Right kidney (tissue), 1 donor: ENCODE measurements at regions not wholly inside any gene's neighbourhood (a gene's known extent, or its start where the extent isn't known, plus 50 kb on each side); places are given as distances from the start of the nearest gene placed in this dataset.
A peak's percentile ranks its signal among the peaks of the same experiment; 100 is the strongest.

Source experiments
- DNase-seq: peaks from one replicate; pipeline ENCODE4 v3.0.0-alpha.2; 2016

GRCh38 chr12:92089559-92089958 lies 56.1 kb downstream of the BTG1 start:
- no peak for DNase-seq

- no peak for DNase-seq
These were observed 56.8 kb downstream of the BTG1 start for GRCh38 chr12:92088805-92089204.

- DNase-seq = no peak
These were observed 60.0 kb downstream of the BTG1 start for GRCh38 chr12:92085736-92086040.

GRCh38 chr12:92085040-92085735 lies 60.5 kb downstream of the BTG1 start:
- no peak for DNase-seq

GRCh38 chr12:92080911-92081285 lies 64.7 kb downstream of the BTG1 start:
- DNase-seq = no peak

GRCh38 chr12:92079054-92079385 lies 66.6 kb downstream of the BTG1 start:
- DNase-seq = no peak

- DNase-seq = no peak
These were observed 67.2 kb downstream of the BTG1 start for GRCh38 chr12:92078167-92079053.

GRCh38 chr12:92077530-92077929 lies 68.1 kb downstream of the BTG1 start:
- no peak for DNase-seq

- DNase-seq = no peak
These were observed 69.5 kb downstream of the BTG1 start for GRCh38 chr12:92076101-92076500.

GRCh38 chr12:92075425-92075914 lies 70.2 kb downstream of the BTG1 start:
- DNase-seq = no peak

GRCh38 chr12:92074889-92075288 lies 70.8 kb downstream of the BTG1 start:
- no peak for DNase-seq

- no peak for DNase-seq
These were observed 72.6 kb downstream of the BTG1 start for GRCh38 chr12:92073094-92073493.

- DNase-seq = no peak
These were observed 73.5 kb downstream of the BTG1 start for GRCh38 chr12:92072112-92072511.

GRCh38 chr12:92070864-92071445 lies 74.7 kb downstream of the BTG1 start:
- no peak for DNase-seq

GRCh38 chr12:92070054-92070863 lies 75.4 kb downstream of the BTG1 start:
- DNase-seq = peak; percentile 32

GRCh38 chr12:92068459-92068858 lies 77.2 kb downstream of the BTG1 start:
- DNase-seq = no peak

- DNase-seq = no peak
These were observed 80.0 kb downstream of the BTG1 start for GRCh38 chr12:92065639-92066038.

- no peak for DNase-seq
These were observed 80.6 kb downstream of the BTG1 start for GRCh38 chr12:92065018-92065499.

- DNase-seq = no peak
These were observed 81.2 kb downstream of the BTG1 start for GRCh38 chr12:92064422-92064821.

- no peak for DNase-seq
These were observed 82.0 kb downstream of the BTG1 start for GRCh38 chr12:92063641-92064040.

- no peak for DNase-seq
These were observed 82.8 kb downstream of the BTG1 start for GRCh38 chr12:92062539-92063493.
